ENCODE measurements at regions not wholly inside any gene's neighbourhood (a gene's known extent, or its start where the extent isn't known, plus 50 kb on each side); places are given as distances from the start of the nearest gene placed in this dataset.
"Not testable (repeated sequence)": the region's sequence is repeated elsewhere in the genome, so short reads cannot be mapped to it uniquely, and the experiment has no call there.

DNA sequence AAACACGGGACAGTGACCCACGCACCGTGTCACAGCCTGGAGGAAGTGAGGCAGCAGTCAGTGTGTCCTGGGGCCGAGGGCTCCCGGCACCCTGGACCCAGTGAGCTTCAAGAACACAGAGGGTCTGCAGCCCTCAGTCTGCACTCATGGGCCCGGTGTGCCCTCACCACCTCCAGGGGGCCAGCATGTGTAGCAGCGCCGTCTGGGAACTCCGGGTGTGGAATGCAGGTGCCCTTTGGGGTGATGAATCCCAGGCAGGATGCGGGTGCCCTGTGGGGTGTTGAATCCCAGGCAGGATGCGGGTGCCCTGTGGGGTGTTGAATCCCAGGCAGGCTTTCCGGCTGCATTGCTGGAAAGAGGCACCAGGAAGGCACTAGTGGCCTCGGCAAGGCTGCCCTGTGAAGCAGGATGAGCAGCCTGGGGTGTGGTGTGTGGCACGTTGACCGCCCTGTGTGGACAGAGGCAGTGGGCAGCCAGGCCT lies 1399.9 kb downstream of the BRD1 start:
- no peak for DNase-seq (ENCODE audit: low spot score)

- no peak for DNase-seq (ENCODE audit: low spot score)
Observed at GRCh38 chr22:48426466-48427380, 1401.0 kb downstream of the BRD1 start.

- DNase-seq (ENCODE audit: low spot score): no peak
Observed at GRCh38 chr22:48425641-48426040, 1402.0 kb downstream of the BRD1 start.

- no peak for DNase-seq (ENCODE audit: low spot score)
Observed at GRCh38 chr22:48425091-48425506, 1402.6 kb downstream of the BRD1 start.

DNA sequence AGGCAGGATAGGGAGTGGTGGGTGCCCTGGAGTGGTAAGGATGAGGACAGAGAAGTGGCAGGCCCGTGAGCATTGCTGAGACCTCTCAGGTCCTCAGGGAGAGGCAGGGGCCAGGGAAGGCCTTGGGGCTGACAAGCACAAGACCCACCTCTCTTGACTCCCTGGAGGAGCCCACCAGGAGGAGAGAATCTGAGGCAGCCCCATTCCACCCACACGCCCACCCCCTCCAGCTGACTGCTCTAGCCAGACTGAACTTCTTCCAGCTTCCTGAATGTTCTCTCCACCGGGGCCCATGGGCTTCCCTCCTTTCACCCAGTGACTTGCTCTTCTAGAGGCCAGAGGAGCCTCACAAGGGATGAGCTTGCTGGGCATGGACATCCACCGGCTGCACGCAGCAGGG lies 1403.0 kb downstream of the BRD1 start:
- DNase-seq (ENCODE audit: low spot score): no peak

GRCh38 chr22:48424201-48424627 lies 1403.5 kb downstream of the BRD1 start:
- no peak for DNase-seq (ENCODE audit: low spot score)

DNA sequence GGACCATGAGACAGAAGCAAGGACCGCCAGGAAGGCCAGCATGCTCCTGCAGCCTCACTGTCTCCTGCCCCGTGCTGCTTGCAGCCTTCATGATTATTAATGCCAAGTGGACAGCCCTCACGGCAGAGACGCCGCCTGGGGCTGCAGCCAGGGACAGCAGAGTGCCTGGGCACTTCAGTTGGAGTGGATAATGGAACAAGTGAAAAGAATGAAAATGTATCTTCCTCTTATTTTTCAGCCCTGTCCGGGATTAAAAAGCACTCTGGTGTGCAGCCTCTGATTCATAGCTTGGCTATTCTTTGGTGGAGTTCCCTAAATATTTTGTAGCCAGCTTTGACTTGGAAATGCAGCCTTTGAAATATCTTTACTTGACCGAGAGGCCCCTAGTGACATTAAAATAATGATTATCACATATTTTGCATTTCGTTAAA lies 1404.2 kb downstream of the BRD1 start:
- peak; percentile 11 for DNase-seq (ENCODE audit: low spot score)

- DNase-seq (ENCODE audit: low spot score): no peak
Observed at GRCh38 chr22:48422900-48423480, 1404.7 kb downstream of the BRD1 start.

DNA sequence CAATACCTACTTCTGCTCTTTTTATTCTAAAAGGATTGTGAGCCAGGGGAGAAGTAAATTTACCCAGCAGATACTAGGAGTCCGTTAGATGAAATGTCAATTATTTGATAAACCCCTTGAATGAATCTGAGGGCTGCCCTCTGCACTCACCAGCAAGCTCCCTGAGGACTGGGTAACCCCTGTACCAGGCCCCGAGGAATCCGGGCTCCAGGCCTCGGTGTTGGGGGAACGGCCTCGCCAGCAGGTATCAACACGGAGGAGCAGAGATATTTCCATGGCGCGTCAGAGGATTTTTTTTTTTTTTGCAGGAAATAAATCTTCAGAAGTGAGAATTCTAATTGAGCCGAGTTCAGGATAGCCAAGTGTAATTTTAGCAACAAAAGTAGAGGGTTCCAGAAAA lies 1408.8 kb downstream of the BRD1 start:
- DNase-seq (ENCODE audit: low spot score): no peak

GRCh38 chr22:48417225-48418070 lies 1410.2 kb downstream of the BRD1 start:
- no peak for DNase-seq (ENCODE audit: low spot score)

DNA sequence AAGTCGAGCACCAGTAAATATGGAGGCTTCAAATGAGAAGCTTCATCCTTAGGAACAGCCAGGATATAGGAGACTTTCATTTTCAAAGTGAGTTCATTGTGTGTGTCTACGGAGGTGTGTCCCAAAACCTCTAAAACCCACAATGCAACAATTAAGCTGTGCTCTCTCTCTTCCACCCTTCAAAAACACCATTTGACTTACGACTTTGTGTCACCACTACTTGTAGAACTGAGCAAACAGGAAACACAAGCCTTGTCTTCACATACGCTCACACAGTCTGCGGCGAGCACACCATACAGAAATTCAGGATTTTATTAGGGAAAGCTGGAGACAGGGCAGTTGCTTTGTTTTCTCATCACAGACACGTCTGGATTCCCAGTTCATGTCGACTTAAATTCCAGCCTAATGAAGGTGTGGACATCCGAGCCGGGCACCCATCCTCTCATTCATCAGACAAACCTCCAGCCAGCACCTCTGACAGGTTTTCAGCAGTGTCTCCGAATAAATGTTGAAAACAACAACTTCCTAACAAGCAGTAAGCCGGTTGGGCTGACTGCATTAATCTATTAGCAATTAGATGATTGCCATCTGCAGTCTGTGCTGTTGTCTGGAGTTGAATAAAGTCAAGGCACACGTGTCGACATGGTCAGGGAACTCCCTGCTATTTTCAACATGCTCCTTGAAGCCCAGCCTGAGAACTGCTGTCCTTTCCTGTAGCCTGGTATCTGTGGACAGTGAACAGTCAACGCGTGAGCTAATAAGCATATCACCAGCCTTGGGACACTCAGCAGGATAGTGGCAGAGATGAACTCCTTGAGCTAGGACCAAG lies 1411.1 kb downstream of the BRD1 start:
- DNase-seq (ENCODE audit: low spot score): no peak

GRCh38 chr22:48415520-48415919 lies 1412.2 kb downstream of the BRD1 start:
- no peak for DNase-seq (ENCODE audit: low spot score)

GRCh38 chr22:48414651-48415050 lies 1413.0 kb downstream of the BRD1 start:
- no peak for DNase-seq (ENCODE audit: low spot score)

GRCh38 chr22:48412931-48413330 lies 1414.7 kb downstream of the BRD1 start:
- not testable (repeated sequence) for DNase-seq (ENCODE audit: low spot score)

- DNase-seq (ENCODE audit: low spot score): no peak
Observed at GRCh38 chr22:48410536-48410935, 1417.1 kb downstream of the BRD1 start.

DNA sequence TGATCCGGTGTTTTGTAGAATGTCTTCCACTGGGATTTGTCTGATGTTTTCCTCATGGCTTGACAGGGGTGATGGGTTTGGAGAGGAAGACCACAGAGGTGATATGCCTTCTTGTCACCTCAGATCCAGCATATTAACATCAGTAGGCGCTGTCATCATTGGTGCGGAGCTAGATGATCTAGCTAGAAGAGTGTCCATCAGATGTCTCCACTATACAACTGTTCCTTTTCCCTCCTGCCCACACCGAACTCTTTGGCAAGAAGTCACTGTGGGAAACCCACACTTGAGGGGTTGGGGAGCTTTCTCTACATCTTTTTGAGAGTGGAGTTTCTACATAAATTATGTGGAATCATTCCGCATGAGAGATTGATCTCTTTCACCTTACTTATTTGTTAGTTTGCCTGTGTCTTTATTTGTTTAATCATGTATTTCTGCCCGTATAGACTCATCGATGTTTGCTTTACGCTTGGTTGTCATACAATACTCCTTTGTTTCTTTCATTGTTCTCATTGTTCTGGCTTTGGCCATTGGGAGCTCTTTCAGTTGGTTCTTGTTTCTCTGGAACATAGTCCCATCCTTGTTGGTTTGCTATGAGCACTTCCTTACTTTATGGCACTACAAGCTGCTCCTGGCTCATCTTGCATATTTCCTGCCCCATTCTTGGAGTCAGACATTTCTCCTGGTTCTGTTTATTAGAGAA lies 1420.3 kb downstream of the BRD1 start:
- DNase-seq (ENCODE audit: low spot score): no peak

- no peak for DNase-seq (ENCODE audit: low spot score)
Observed at GRCh38 chr22:48406161-48406560, 1421.5 kb downstream of the BRD1 start.

DNA sequence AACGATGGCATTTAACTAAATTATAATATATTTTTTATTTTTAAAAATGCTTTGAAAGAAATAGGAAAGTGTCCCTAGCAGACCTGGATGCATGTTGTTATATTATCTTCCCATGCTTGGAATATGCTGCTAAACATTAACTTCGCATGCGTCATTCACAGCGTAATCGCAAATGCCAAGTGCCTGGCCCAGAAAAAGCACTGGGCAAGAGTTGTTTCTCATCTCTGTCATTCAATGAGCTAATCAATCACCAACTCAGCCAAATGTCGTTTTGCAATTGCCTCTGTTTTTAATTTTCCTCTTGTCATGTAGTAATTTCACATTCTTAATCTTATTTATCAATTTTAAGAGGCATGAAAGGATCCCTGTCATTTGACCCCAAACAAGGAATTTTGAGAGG lies 1421.9 kb downstream of the BRD1 start:
- no peak for DNase-seq (ENCODE audit: low spot score)

- no peak for DNase-seq (ENCODE audit: low spot score)
Observed at GRCh38 chr22:48404801-48405447, 1422.7 kb downstream of the BRD1 start.

Data from umbilical cord (tissue), 1 donor.